Left renal pelvis (tissue), 4 donors: ENCODE measurements at regions not wholly inside any gene's neighbourhood (a gene's known extent, or its start where the extent isn't known, plus 50 kb on each side); places are given as distances from the start of the nearest gene placed in this dataset.

Experiments used
- DNase-seq, 4 donors: peaks; one replicate each; pipeline ENCODE4 v3.0.0-alpha.2; 2013; ENCODE audit warnings: low read depth in 4 of 4, low spot score in 3 of 4

GRCh38 chr10:62647375-62648092, 157.0 kb upstream of the ADO start:
- DNase-seq = no peak

GRCh38 chr10:62648921-62649320, 155.6 kb upstream of the ADO start:
- no peak for DNase-seq

DNA sequence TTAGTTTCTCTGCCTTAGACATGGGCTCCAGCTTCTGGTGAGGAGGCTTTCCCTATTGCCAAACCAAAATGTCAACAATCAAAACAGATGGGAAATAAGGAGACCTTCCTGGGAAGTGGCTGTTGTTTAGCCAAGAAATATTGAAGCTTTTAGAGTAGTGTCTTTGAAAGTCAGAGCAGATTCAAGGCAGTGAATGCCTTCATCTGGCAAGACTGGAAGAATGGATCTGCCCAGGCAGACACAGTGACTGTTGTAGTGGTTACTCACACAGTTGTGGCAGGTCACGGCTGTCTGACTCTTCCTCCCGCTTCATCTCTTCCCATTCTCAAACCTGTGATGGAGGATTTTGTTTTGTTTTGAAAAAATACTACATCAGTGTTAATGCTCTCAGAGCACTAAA, 154.1 kb upstream of the ADO start:
- DNase-seq = no peak

DNA sequence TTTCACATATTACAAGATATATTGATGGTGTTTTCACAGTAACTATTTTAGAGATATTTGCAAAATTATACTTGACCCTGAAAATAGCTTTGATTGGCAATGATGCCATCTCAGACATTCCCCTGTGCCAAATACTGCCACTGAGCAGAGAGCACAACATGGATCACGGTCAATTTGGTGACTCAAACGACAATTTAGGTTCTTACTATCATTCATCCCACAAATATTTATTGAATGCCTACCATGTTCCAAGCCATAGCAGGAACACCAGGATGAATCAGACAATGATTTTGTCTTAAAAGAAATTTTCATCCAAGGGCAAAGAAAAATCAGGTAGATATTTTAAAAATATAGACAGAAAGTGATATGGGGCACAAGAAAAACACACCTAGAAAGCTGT, 153.2 kb upstream of the ADO start:
- DNase-seq = no peak

DNA sequence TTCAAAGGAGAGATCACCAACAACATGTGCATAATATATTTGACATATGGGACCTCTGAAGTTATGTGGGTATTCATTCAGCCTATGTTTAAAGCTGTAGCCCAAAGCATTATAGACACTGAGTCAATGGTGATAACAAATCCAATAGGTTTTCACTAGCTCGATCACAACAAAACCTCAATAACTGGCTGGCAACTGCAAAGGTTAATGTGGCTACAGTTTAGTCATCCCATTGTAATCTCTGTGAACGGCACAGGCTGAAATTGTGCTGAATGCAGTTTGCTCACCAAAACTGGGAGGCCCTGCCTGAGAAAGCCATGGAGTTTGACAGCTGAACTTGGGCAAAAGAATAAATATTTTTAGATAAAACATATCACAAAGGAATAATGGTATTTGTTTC, 152.4 kb upstream of the ADO start:
- DNase-seq = no peak

DNA sequence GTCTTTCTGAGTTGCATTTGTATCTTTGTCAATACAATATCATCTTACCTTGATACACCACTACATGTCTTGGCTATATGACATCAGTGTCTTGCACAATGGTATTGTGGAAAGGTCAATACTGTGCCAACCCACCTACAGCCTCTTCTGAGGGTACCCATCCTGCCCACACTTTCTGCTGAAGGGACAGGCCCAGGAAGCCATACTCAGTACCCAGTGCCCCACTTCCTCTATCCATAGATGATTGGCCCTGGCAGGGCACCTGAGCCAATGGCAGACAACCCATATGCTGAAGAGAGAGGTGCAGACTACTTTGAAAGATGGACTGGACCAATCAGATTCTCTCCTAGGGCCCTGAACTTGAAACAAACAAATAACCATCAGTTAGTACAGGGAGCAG, 152.0 kb upstream of the ADO start:
- DNase-seq = no peak

GRCh38 chr10:62653254-62653653, 151.3 kb upstream of the ADO start:
- DNase-seq = no peak

DNA sequence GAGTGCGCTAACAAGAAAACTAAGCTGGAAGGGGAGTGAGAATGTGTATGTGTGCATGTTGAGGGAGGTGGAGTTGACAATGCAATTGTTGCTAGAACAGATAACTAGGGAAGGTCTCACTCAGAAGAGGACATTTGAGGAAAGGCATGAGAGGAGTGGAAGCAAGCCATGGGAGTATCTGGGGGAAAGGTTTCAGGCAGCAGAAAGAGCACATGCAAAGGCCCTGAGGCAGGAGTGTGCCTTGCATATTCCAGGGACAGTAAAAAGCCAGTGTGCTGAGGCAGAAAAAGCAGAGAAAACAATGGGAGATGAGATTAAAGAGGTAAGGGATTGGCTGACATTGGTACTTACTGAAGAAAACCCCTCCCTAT, 149.6 kb upstream of the ADO start:
- no peak for DNase-seq

- no peak for DNase-seq
These were observed 149.1 kb upstream of the ADO start for GRCh38 chr10:62655337-62655994.

DNA sequence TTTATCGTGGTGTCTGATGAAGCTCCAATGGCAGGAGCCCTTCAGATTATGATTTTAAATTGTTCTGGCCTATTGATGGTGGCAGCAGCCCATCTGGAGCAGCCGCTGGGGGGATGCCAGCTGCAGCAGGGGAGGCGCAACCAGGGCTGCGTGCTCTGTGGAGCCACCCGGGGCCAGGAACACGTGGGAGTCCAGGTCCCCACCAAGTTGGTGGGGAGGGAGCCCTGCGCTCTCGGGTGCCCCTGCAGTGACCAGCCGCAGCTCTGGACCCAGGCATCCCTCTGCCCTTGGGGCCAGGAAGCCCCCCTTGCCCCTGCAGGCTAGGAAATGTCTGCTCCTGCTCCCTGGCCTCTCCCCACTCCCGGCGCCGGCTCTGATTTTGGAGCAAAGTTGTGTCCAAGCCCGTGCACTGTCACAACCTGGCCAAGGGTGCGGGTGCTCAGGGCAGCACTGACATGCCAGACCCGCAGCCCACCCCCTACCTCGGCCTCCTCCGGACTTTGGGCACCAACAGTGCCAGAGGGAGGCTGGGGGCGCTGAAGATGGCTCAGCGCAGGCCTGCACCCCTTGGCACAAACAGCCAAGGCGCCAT, 147.2 kb upstream of the ADO start:
- no peak for DNase-seq

- no peak for DNase-seq
These were observed 146.0 kb upstream of the ADO start for GRCh38 chr10:62658516-62658915.

DNA sequence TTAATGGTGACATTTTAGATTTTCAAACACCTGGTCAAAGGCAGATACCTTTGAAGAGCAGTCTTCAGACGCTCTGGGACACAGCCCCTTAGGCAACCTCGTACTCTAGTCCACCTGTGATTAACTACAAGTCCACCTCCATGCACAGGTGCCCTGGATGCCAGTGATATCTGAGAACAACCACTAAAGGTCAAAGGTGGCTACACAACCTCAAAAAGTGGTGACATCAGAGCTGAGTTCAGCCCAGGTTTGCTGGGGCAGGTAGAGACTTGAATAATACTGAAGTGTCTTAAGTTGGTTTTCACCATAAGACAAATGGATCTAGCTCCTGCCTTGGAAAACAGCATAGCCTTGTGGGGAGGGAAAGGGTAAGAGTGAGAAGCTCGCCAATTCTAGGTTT, 143.4 kb upstream of the ADO start:
- no peak for DNase-seq

- no peak for DNase-seq
These were observed 142.0 kb upstream of the ADO start for GRCh38 chr10:62662486-62662885.

DNA sequence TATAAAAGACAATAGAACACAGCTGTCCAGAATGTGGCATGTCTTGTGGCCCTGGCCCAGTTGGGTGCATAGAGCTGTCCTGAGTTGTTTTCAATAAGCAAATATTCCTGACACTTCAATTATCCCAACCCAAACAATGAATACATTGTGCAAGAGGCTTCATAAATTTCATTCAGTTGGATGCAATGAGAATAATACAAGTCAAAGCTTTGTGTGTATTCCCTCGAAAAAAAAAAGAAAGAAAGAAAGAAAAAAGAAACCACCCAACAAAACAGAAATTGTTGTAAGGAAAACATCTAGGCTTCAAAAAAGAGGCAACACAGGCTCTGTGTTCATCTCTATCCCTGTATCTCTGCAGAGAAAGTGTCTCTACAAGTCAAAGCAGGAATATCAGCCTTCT, 138.7 kb upstream of the ADO start:
- no peak for DNase-seq

DNA sequence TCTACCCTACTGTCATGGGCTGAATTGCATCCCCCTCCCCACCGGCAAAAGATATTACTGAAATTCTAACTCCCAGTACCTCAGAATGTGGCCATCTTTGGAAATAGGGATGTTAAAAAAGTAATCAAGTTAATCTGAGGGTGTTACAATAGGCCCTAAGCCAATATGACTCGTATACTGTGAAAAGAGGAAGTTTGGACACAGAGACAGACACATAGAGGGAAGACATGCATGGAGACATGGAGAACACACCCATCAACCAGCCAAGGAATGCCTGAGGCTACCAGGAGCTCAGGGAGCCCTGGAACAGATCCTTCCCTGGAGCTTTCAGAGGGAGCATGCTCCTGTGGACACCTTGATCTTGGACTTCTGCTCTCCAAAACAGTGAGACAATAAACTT, 138.2 kb upstream of the ADO start:
- no peak for DNase-seq

DNA sequence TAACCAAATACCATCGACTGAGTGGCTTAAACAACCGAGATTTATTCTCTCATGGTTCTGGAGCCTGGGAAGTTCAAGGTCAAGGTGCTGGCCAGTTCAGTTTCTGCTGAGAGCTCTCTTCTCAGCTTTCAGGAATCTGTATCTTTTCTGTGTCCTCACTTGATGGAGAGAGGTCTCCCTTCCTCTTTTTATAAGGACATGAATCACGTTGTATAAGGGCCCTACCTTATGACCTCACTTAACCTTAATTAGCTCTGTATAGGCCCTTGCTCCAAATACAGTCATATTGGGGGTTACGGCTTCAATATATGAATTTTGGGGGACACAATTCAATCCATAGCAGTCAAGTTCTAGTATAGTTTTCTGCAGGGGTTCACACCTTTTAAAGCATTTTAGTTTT, 135.2 kb upstream of the ADO start:
- DNase-seq = no peak

DNA sequence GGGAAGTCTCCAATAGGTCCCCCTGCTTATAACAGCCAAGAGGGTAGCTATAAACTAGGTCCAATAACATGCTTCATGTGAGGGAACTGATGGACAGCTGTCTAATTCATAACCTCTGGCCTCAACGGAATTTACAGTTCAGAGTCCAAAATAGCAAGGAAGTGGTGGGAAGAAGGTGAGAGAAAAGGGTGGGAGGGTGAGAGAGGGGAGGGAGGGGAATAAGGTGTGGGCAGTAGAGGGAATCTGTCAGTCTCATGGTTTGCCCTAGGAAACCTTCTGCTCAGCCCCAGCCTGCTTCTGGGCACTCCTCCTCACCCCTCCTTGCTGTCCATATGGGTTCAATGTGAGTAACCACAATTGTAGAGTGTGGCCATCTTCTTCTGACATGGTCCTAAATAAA, 133.4 kb upstream of the ADO start:
- DNase-seq = no peak

GRCh38 chr10:62681211-62681940, 123.1 kb upstream of the ADO start:
- no peak for DNase-seq

DNA sequence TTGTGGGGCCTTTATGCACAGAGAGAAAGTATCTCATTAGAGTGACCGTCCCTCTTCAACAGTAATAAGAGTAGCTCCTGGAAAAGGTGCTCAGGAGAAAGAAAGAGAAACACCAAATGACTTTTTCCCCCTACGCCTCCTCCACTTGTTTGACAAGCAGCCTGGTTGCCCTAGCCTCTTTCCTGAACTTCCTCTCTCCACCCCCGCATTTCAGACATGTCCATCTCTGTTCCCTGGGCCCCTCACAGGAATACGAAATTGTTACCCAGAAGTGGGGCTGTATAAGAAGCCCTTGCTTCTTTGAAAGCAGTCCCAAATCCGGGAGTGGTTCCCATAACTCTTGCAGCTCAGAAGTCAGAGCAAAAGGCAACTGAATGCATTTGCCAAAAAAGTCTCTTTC, 119.6 kb upstream of the ADO start:
- no peak for DNase-seq

DNA sequence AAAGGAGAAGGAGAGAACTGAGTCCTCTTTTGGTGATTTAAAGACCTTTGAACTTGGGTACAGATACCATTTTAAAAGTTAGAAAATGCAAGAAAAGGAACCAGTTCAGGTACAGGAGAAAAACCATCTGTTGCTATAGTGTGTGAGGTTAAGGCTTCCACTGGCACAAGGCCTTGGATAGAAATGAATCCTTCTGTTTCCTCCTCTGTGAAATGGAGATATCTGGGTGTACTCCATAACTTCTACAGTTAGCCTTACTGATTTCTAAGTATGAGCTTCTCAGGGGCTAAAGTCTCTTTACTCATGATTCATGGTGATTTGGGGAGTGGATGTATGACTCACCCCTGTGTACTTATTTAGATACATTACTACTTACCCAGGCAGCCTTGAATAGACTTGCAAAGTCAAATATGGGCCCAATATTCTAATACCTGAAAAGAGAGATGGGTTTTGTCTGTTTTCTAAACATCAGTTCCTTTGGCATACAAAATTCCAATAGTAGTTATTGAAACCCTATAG, 117.2 kb upstream of the ADO start:
- DNase-seq = no peak

DNA sequence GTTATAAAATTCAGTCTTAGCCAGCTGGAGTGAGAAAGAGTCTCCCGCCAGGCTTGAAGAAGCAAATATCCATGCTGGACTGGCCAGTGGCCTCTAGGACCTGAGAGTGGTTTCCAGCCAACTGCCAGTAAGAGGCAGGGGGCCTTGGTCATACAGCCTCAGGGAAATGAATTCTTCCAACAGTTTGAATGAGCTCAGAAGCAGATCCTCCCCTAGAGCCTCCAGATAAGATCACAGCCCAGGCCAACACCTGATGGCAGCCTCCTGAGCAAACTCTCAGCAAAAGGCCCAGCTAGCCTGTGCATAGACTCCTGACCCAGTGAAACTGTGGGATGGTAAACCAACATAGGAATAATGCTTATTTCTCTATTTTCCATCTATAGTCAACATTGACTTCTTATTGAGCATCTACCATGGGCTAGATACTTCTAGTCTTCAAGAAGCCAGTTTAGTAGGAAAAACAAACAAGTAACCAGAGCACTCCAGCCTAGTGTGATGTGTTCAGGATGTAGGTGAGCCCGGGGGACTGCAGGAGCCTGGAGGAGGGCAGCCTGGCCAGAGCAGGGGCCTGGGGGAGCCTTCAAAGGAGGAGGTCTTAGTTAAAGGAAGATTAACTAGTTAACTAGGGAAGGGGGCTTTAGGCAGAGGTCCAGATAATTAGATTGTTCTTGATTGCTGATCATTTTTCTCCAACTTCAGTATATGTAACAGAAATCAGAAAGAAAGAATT, 115.4 kb upstream of the ADO start:
- no peak for DNase-seq
